Aorta (tissue), 5 donors: ENCODE measurements at regions not wholly inside any gene's neighbourhood (a gene's known extent, or its start where the extent isn't known, plus 50 kb on each side); places are given as distances from the start of the nearest gene placed in this dataset.
"Not testable (repeated sequence)": the region's sequence is repeated elsewhere in the genome, so short reads cannot be mapped to it uniquely, and the experiment has no call there.

Experiments used
- ATAC-seq: fragments of 200-7000 bp; cut with Tn5 transposase; one replicate; pipeline ENCODE4 v1.9.1; 2022; ENCODE audit warnings: moderate library complexity; ENCODE audit not compliant: low FRiP score
- DNase-seq, 2 donors: peaks; one replicate each; pipeline ENCODE4 v3.0.0-alpha.2; 2020
- H3K27ac ChIP-seq, 2 donors: one replicate each; pipeline ENCODE4 v1.5.1; 2013; ENCODE audit warnings: low read length in 2 of 2, mild to moderate bottlenecking in 2 of 2, moderate library complexity in 2 of 2, control low read depth in 1 of 2, inconsistent platforms in 1 of 2, low read depth in 1 of 2
- H3K27me3 ChIP-seq, 2 donors: one replicate each; pipeline ENCODE4 v1.6.1; 2013; ENCODE audit warnings: control low read depth in 1 of 2, low read length in 1 of 2, mild to moderate bottlenecking in 1 of 2, moderate library complexity in 1 of 2; ENCODE audit not compliant: insufficient read depth in 2 of 2, control insufficient read depth in 1 of 2
- H3K36me3 ChIP-seq, 2 donors: one replicate each; pipeline ENCODE4 v1.6.1; 2013; ENCODE audit warnings: control low read depth in 1 of 2, low read length in 1 of 2, mild to moderate bottlenecking in 1 of 2; ENCODE audit not compliant: insufficient read depth in 2 of 2, control insufficient read depth in 1 of 2
- H3K4me1 ChIP-seq, 2 donors: one replicate each; pipeline ENCODE4 v1.6.1; 2013; ENCODE audit warnings: low read length in 2 of 2, control low read depth in 1 of 2, mild to moderate bottlenecking in 1 of 2, moderate library complexity in 1 of 2; ENCODE audit not compliant: insufficient read depth in 2 of 2, control insufficient read depth in 1 of 2
- H3K4me3 ChIP-seq, 2 donors: one replicate each; pipeline ENCODE4 v1.5.1; 2013; ENCODE audit warnings: low read length in 2 of 2, control low read depth in 1 of 2, mild to moderate bottlenecking in 1 of 2
- H3K9me3 ChIP-seq: one replicate; pipeline ENCODE4 v1.6.1; 2013; ENCODE audit warnings: mild to moderate bottlenecking, low read length; ENCODE audit not compliant: control insufficient read depth
- WGBS, 2 donors: extraction: QIAGEN DNeasy Blood & Tissue Kit; methylation state at CpG; one replicate each; pipeline ENCODE4 v1.1.7; 2013; 5-methylcytosine and 5-hydroxymethylcytosine counted together
- intact Hi-C, 2 donors: fragments of 100-400 bp; cut with DNase I; formaldehyde crosslinking; loops; one replicate each; pipeline versions ENCODE4 v1.14.2 to v1.15.0; 2022
- donor health status: healthy with polysubstance abuse.
- donor health status: Bipolar disorder and iron deficiency.
- donor health status: DM: no; HTN: no; CAD: no.
- donor health status: DM: no; HTN: no; CAD: no.
- donor health status: DM: yes; HTN: yes; CAD: no.

DNA sequence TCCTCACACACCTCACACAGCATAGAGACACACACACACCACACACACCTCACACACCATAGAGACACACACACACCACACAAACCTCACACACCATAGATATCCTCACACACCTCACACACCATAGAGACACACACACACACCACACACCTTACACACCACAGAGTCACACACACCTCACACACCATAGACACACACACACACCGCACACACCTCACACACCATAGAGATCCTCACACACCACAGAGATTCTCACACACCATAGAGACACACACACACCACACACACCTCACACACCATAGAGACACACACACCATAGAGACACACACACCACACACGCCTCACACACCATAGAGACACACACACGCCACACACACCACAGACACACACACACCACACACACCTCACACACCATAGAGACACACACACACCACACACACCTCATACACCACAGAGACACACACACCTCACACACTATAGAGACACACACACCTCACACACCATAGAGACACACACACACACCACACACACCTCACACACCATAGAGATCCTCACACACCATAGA lies 270.6 kb downstream of the CYRIA start:
- Histone ChIP-seq H3K36me3 (no peaks in the 10 kb centered on the region), H3K27ac (no peak overlapping the region), H3K9me3 (no peaks in the 10 kb centered on the region), H3K4me1 (no peaks in the 10 kb centered on the region), H3K4me3 (no peak overlapping the region), H3K27me3 (no peaks in the 10 kb centered on the region)
- 60 to 61% methylated on average over 3 of the region's 3 CpGs for WGBS, 2 donors
- intact Hi-C loops, result no loop called here
- ATAC-seq (no peak), DNase-seq (no peak)

DNA sequence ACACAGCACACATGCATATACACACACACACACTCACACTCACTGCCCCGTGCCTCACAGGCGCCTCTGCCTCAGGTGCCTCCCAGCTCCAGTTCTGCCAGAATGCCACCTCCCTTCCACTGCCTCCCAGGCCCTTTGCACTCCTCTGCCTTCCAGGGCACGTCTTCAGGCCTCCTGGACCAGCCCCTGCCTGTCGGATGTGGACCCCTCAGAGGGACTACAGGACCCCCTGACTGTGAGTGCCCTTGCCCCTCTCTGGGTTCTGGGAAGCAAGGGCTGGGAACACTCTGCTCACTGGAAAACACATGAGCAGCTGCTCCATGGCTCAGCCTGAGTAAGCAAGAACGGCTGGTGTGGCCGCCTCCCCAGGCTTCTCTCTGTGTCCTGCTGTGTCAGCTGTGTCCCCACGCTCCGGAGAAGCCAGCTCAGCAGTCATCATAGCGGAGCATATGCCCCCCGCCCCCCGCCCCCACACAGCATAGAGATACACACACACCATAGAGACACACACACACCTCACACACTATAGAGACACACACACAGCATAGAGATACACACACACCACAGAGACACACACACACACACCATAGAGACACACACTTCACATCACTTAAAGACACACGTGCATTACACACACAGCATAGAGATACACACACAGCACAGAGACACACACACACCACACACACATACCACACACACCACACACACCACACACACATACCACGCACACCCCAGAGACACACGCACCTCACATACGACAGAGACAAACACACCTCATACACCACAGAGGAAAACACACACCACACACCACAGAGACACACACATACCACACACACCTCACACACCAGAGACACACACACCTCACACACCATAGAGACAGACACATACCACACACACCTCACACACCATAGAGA lies 271.3 kb downstream of the CYRIA start:
- no peak for DNase-seq
- H3K9me3 ChIP-seq, result no peaks in the 10 kb centered on the region
- intact Hi-C loops, result no loop called here
- no peaks in the 10 kb centered on the region for H3K27me3 ChIP-seq
- H3K4me3 ChIP-seq, result no peak overlapping the region
- no peak overlapping the region for H3K27ac ChIP-seq
- H3K36me3 ChIP-seq, result no peaks in the 10 kb centered on the region
- 39 to 44% methylated on average over 14 to 15 of the region's 15 CpGs for WGBS, 2 donors
- ATAC-seq, result peak; percentile 21
- no peaks in the 10 kb centered on the region for H3K4me1 ChIP-seq

DNA sequence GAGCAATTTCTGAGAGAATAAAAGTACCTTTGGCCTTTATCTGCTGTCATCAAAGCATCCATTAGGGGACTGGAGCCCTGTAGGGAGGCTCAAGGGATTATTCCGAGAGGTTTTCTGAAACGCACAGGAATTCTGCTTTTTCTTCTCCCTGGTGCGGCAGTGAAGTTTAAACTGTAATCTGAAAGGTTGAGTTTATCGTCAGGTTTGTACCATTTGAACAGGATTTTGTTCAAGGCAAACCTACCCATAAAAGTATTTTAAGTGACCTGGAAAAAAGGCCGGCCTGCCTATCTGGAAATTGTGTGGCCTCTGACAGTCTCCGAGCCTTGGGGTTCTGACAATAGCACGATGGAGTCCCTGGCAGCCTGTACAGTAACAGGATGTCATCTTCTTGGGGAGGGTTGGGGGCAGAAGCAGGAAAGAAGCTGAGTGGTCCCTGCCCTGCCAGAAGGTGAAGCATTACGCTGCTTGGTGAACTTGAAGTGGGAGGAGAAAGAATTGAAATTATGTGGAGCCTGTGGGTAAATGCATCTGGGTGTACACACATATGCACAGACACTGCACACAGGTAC lies 272.0 kb downstream of the CYRIA start:
- no peak for ATAC-seq
- intact Hi-C loops, result loop anchor here in 1 of 2 donors (2.0 kb wide), 1 partner anchor 367 kb away; no protein-coding TSS in a partner anchor
- 61% methylated on average over 8 of the region's 8 CpGs for WGBS, 2 donors
- Histone ChIP-seq H3K27ac (no peak overlapping the region), H3K9me3 (no peaks in the 10 kb centered on the region), H3K4me1 (no peaks in the 10 kb centered on the region), H3K4me3 (no peak overlapping the region), H3K27me3 (no peaks in the 10 kb centered on the region), H3K36me3 (no peaks in the 10 kb centered on the region)
- DNase-seq, result no peak

DNA sequence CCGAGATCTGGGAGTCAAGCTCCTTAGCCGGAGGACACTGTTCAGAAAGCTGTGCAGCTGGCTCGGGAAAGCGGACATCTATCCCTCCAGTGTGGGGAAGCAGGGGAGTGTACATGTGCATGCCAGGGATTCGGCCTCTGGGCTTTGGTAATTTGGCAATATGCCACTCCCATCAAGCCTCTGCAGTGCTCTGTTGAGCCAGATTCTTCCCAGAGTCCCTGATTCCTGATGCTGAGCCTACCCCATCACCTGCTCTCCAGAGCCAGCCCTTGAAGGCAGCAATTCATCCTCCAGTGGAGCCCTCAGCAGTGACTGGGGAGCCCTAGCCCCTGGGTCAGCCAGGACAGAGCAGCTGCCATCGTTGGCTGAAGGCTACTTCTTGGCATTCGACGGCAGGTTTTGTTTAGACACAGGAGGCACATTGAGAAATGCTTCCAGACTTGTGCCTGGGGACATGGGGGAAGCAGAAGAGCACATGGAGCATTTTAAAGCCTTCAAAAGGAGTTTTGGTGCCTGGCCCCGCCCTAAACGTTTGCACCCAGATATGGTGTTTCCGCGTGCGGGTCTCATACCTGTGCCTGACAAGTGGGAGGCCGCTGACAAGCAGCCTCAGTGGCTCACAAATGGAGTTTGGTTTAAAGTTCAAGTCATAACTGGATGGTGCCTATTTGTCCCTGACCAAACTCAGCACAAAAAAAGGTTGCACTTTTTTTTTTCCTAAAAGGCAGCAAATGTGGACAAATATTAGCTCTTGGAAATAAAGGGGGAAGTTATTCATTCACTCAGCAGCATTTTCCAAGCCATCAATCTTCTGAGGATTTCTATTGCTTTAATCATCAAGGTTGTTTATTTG lies 272.8 kb downstream of the CYRIA start:
- 51 to 57% methylated on average over 14 of the region's 14 CpGs for WGBS, 2 donors
- no peak for ATAC-seq
- intact Hi-C loops, result loop anchor here in 1 of 2 donors (2.0 kb wide), 1 partner anchor 366 kb away; no protein-coding TSS in a partner anchor
- no peaks in the 10 kb centered on the region for H3K36me3 ChIP-seq
- DNase-seq, result no peak
- H3K27ac ChIP-seq, result no peak overlapping the region
- H3K9me3 ChIP-seq, result no peaks in the 10 kb centered on the region
- H3K4me3 ChIP-seq, result no peak overlapping the region
- H3K27me3 ChIP-seq, result no peaks in the 10 kb centered on the region
- no peaks in the 10 kb centered on the region for H3K4me1 ChIP-seq

DNA sequence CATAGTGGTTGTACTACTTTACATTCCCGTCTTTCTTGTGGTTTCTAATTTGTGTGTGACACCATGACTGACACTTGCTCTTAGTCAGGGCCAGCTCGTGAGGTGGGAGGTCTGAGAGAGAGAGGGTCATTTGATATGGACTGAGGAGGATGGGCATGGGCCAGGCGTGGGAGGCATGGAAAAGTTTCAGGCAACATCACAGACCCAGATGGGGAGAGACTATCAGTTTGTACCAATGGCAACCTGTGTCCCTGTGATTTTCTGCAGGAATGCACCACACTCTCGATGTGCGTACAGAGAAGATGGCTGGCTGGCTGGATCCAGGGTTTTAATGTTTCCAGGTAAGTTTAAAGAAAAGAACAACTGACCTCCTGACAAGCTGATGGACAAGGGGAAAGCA lies 273.6 kb downstream of the CYRIA start:
- Histone ChIP-seq H3K27me3 (no peaks in the 10 kb centered on the region), H3K4me3 (no peak overlapping the region), H3K27ac (no peak overlapping the region), H3K9me3 (no peaks in the 10 kb centered on the region), H3K36me3 (no peaks in the 10 kb centered on the region), H3K4me1 (no peaks in the 10 kb centered on the region)
- no peak for ATAC-seq
- DNase-seq, result no peak
- intact Hi-C loops, result loop anchor here in 1 of 2 donors (2.0 kb wide), 1 partner anchor 365 kb away; no protein-coding TSS in a partner anchor
- WGBS, 2 donors, result 75 to 77% methylated on average over 5 of the region's 5 CpGs

DNA sequence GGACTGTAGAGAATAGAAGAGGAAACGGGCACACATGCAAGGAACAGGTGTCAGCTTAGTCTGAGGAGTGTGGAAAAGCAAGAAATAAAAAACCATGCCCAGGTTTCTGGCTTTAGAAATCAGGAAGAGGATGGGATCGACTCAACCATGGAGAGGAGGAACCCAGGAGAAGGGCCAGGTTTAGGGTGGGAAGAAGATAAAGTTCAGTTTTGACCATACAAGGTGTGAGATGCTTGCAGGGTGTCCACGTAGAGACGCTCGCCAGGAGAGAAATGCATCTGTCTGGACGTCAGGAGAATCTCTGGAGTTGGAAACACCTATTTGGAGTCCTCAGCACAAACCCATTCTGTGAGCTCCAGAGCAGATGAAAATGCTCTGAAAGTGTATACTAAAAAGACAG lies 275.1 kb downstream of the CYRIA start:
- 81 to 84% methylated on average over 6 of the region's 6 CpGs for WGBS, 2 donors
- no peaks in the 10 kb centered on the region for H3K27me3 ChIP-seq
- intact Hi-C loops, result no loop called here
- H3K27ac ChIP-seq, result no peak overlapping the region
- H3K4me3 ChIP-seq, result no peak overlapping the region
- H3K4me1 ChIP-seq, result no peaks in the 10 kb centered on the region
- no peaks in the 10 kb centered on the region for H3K36me3 ChIP-seq
- DNase-seq (no peak), ATAC-seq (no peak)
- no peaks in the 10 kb centered on the region for H3K9me3 ChIP-seq

DNA sequence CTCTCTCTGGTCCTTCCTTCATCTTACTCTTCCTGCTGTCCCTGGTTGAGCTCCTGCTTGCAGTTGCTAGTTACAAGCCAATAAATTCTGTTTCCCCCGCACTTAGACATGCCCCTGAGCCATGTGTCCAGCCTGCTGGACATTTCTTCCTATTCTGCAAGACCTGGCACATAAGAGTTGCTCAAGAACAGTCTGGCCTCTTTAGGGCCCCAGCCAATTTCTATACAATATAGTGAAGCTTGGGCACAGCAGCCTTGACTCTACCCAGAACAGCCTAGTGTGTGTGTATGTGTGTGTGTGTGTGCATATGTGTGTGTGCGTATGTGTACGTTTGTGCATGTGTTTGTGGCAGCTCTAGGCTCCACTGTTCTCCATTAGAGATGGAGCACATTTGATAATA lies 276.0 kb downstream of the CYRIA start:
- H3K36me3 ChIP-seq, result no peaks in the 10 kb centered on the region
- H3K27me3 ChIP-seq, result no peaks in the 10 kb centered on the region
- no peak for DNase-seq
- H3K4me1 ChIP-seq, result no peaks in the 10 kb centered on the region
- no peak overlapping the region for H3K4me3 ChIP-seq
- no peak for ATAC-seq
- intact Hi-C loops, result no loop called here
- H3K9me3 ChIP-seq, result no peaks in the 10 kb centered on the region
- H3K27ac ChIP-seq, result no peak overlapping the region
- 76 to 87% methylated on average over 3 of the region's 3 CpGs for WGBS, 2 donors

DNA sequence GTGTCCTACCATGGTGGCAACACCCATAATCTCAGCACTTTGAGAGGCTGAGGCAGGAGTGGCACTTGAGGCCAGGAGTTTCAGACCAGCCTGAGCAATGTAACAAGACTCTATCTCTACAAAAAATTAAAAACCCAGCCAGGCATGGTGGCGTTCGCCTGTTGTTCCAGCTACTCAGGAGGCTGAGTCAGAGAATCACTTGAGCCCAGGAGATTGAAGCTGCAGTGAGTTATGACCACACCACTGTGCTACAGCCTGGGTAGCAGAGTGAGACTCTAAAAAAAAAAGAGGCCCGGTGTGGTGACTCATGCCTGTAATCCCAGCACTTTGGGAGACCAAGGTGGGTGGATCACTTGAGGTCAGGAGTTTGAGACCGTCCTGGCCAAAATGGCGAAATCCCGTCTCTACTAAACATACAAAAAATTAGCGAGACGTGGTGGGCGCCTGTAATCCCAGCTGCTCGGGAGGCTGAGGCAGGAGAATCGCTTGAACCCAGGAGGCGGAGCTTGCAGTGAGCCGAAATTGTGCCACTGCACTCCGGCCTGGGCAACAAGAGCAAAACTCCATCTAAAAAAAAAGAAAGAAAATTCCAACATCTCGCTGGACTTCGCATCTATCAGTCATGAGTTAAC lies 277.3 kb downstream of the CYRIA start:
- H3K36me3 ChIP-seq, DNase-seq, intact Hi-C loops, ATAC-seq, H3K9me3 ChIP-seq, H3K27me3 ChIP-seq, H3K4me3 ChIP-seq, H3K27ac ChIP-seq, H3K4me1 ChIP-seq: not testable (repeated sequence)
- WGBS, 2 donors, result 91 to 93% methylated on average over 15 to 16 of the region's 16 CpGs
